DND-41 (cell line): ENCODE measurements at regions not wholly inside any gene's neighbourhood (a gene's known extent, or its start where the extent isn't known, plus 50 kb on each side); places are given as distances from the start of the nearest gene placed in this dataset.

Source experiments
- ATAC-seq: fragments of 200-7000 bp; cut with Tn5 transposase; 3 replicates; pipeline ENCODE4 v1.9.1; 2021; ENCODE audit warnings: low read depth; ENCODE audit not compliant: insufficient read depth
- DNase-seq: peaks from one replicate; pipeline ENCODE4 v3.0.0-alpha.2; 2020
- H2AFZ ChIP-seq: 2 replicates; pipeline ENCODE4 v1.6.0; 2012; ENCODE audit warnings: low read depth, low read length
- H3K27ac ChIP-seq: 2 replicates; pipeline ENCODE4 v1.5.1; 2012; ENCODE audit warnings: low read length, inconsistent platforms
- H3K27me3 ChIP-seq: fragments of 200-600 bp; sonication (generic); 2 replicates; pipeline ENCODE4 v1.6.0; 2012; ENCODE audit warnings: low read length, mild to moderate bottlenecking, inconsistent platforms; ENCODE audit not compliant: insufficient read depth, poor library complexity
- H3K36me3 ChIP-seq: 2 replicates; pipeline ENCODE4 v1.5.1; 2012; ENCODE audit warnings: low read length, inconsistent platforms; ENCODE audit not compliant: insufficient read depth
- H3K4me1 ChIP-seq: 2 replicates; pipeline ENCODE4 v1.5.1; 2012; ENCODE audit warnings: mild to moderate bottlenecking, low read length; ENCODE audit not compliant: insufficient read depth
- H3K4me2 ChIP-seq: 2 replicates; pipeline ENCODE4 v1.6.0; 2012; ENCODE audit warnings: mild to moderate bottlenecking, moderate library complexity, low read length, inconsistent platforms; ENCODE audit not compliant: insufficient read depth
- H3K4me3 ChIP-seq, 2 experiments: fragments of 200-600 bp in 1 of 2; shearing (Covaris generic) in 1 of 2; 2 replicates each; pipeline ENCODE4 v1.5.1; 2012 to 2016; ENCODE audit warnings: inconsistent platforms in 2 of 2, low read length in 2 of 2, mild to moderate bottlenecking in 2 of 2, low read depth in 1 of 2, moderate library complexity in 1 of 2
- H3K79me2 ChIP-seq: 2 replicates; pipeline ENCODE4 v1.6.0; 2012; ENCODE audit warnings: low read length, inconsistent platforms; ENCODE audit not compliant: insufficient read depth
- H3K9ac ChIP-seq: 2 replicates; pipeline ENCODE4 v1.6.0; 2012; ENCODE audit warnings: low read depth, mild to moderate bottlenecking, inconsistent platforms, low read length, moderate library complexity
- H3K9me3 ChIP-seq: 2 replicates; pipeline ENCODE4 v1.5.1; 2012; ENCODE audit warnings: low read length, moderate library complexity, mild to moderate bottlenecking, inconsistent platforms; ENCODE audit not compliant: insufficient read depth, severe bottlenecking
- H4K20me1 ChIP-seq: 2 replicates; pipeline ENCODE4 v1.6.0; 2012; ENCODE audit warnings: low read length; ENCODE audit not compliant: insufficient read depth
- CTCF ChIP-seq: IDR thresholded peaks from 2 replicates; pipeline ENCODE4 v1.5.1; 2012; ENCODE audit warnings: borderline replicate concordance, low read length, moderate library complexity, mild to moderate bottlenecking; ENCODE audit not compliant: poor library complexity, severe bottlenecking; ENCODE audit errors: extremely low read depth
- EZH2 ChIP-seq: IDR thresholded peaks from 3 replicates; pipeline ENCODE4 v1.6.1; 2012; ENCODE audit warnings: borderline replicate concordance, low read depth, mild to moderate bottlenecking, moderate library complexity, low read length, inconsistent platforms; ENCODE audit not compliant: severe bottlenecking

- H3K27ac ChIP-seq: peak overlapping the region; percentile 52
- no peak overlapping the region for H3K4me2 ChIP-seq
- TF ChIP-seq CTCF: no peak
- no peak for TF ChIP-seq EZH2
Measured at GRCh38 chr10:31116226-31116625, 84.6 kb upstream of the ZNF438 start.

GRCh38 chr10:31118556-31118955, 86.9 kb upstream of the ZNF438 start:
- Histone ChIP-seq H4K20me1 (no peaks in the 10 kb centered on the region), H3K79me2 (no peaks in the 10 kb centered on the region), H3K4me1 (peaks cover 17% of the 10 kb centered on the region), H3K9ac (no peak overlapping the region), H3K9me3 (no peaks in the 10 kb centered on the region), H3K27me3 (no peaks in the 10 kb centered on the region), H2AFZ (no peak overlapping the region), H3K27ac (no peak overlapping the region), H3K4me3 (no peak overlapping the region), H3K36me3 (no peaks in the 10 kb centered on the region), H3K4me2 (no peak overlapping the region)
- ATAC-seq: no peak
- no peak for DNase-seq
- TF ChIP-seq CTCF: no peak
- no peak for TF ChIP-seq EZH2

More at GRCh38 chr10:31116226-31116625, 84.6 kb upstream of the ZNF438 start:
- ATAC-seq: peak; percentile 48
- H3K79me2 ChIP-seq: no peaks in the 10 kb centered on the region
- no peak overlapping the region for H3K9ac ChIP-seq
- no peak overlapping the region for H2AFZ ChIP-seq
- DNase-seq: no peak
- peaks cover 17% of the 10 kb centered on the region for H3K4me1 ChIP-seq
- no peak overlapping the region for H3K4me3 ChIP-seq
- H4K20me1 ChIP-seq: no peaks in the 10 kb centered on the region
- H3K36me3 ChIP-seq: peaks cover 7% of the 10 kb centered on the region; the same call in 1 of the 2 replicates
- no peaks in the 10 kb centered on the region for H3K27me3 ChIP-seq
- peaks cover 10% of the 10 kb centered on the region for H3K9me3 ChIP-seq

GRCh38 chr10:31120392-31120791, 88.7 kb upstream of the ZNF438 start:
- H3K36me3 ChIP-seq: no peaks in the 10 kb centered on the region
- H3K4me2 ChIP-seq: no peak overlapping the region

More at GRCh38 chr10:31120392-31120791, 88.7 kb upstream of the ZNF438 start:
- peak overlapping the region; percentile 13; the same call in 1 of the 2 replicates for H3K27ac ChIP-seq
- H3K27me3 ChIP-seq: no peaks in the 10 kb centered on the region
- no peaks in the 10 kb centered on the region for H3K79me2 ChIP-seq
- TF ChIP-seq EZH2 (no peak), CTCF (no peak)
- ATAC-seq: no peak
- H3K9me3 ChIP-seq: no peaks in the 10 kb centered on the region
- no peak for DNase-seq
- no peak overlapping the region for H3K9ac ChIP-seq
- H2AFZ ChIP-seq: 0 out of 2 replicates have a peak overlapping the region, but pooled peaks have one; percentile 12
- no peaks in the 10 kb centered on the region for H4K20me1 ChIP-seq
- peaks cover 17% of the 10 kb centered on the region for H3K4me1 ChIP-seq
- no peak overlapping the region for H3K4me3 ChIP-seq
